ENCODE measurements at regions not wholly inside any gene's neighbourhood (a gene's known extent, or its start where the extent isn't known, plus 50 kb on each side); places are given as distances from the start of the nearest gene placed in this dataset.
"Not testable (repeated sequence)": the region's sequence is repeated elsewhere in the genome, so short reads cannot be mapped to it uniquely, and the experiment has no call there.

DNA sequence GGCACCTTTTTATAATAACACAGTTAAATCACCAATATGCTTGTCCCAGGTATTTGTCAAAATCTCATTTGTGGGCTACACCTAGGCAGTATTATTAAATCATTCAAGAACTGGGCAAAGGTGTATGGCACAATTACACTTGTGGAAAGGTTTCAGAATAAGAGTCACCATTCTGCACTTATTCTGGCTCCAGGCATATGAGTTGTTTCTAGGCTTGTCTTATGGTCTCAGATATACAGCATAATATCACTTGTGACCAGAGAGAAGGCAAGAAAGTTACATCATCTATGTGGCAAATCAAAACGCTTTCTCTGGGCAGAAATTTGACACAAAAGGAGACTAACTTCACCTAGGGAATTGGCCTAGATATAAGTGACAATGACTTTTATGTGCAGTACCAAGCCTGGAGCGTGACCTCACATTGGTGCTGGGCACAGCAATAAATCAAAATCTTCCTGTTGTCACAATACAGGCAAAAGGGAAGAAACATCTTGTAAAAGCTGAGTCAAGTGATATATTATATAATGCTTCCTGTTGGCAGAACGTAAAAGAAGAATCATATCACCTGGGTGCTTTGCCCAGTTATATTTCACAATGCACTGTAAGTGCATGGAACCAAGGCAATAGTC is 959.9 kb upstream of the AMELY start:
- Mint-ChIP-seq H3K36me3 (no peaks in the 10 kb centered on the region), H3K27me3 (no peaks in the 10 kb centered on the region), H3K4me3 (no peak overlapping the region), H3K4me1 (no peaks in the 10 kb centered on the region), H3K27ac (no peak overlapping the region), H3K9me3 (no peaks in the 10 kb centered on the region)

DNA sequence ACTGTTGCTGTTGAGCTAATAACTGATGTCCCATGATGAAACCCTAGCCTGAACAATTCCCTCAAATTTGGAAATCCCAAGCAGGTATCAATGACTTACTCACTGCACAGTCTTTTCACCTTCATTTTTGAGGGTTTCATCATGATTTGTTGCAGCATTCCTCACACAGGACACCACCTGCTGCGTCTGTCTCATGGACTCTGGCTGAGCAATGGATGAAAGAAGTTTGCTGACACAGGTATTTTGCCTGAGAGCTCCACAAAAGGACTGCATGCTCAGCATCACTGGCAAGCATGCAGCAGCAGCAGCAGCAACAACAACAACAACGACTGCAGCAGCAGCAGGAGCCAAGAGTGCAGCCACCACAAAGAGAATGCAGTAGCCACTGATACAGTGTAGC is 955.4 kb upstream of the AMELY start:
- no peaks in the 10 kb centered on the region for H3K9me3 Mint-ChIP-seq
- no peak overlapping the region for H3K4me3 Mint-ChIP-seq
- H3K27ac Mint-ChIP-seq: no peak overlapping the region
- no peaks in the 10 kb centered on the region for H3K27me3 Mint-ChIP-seq
- H3K36me3 Mint-ChIP-seq: no peaks in the 10 kb centered on the region
- no peaks in the 10 kb centered on the region for H3K4me1 Mint-ChIP-seq

DNA sequence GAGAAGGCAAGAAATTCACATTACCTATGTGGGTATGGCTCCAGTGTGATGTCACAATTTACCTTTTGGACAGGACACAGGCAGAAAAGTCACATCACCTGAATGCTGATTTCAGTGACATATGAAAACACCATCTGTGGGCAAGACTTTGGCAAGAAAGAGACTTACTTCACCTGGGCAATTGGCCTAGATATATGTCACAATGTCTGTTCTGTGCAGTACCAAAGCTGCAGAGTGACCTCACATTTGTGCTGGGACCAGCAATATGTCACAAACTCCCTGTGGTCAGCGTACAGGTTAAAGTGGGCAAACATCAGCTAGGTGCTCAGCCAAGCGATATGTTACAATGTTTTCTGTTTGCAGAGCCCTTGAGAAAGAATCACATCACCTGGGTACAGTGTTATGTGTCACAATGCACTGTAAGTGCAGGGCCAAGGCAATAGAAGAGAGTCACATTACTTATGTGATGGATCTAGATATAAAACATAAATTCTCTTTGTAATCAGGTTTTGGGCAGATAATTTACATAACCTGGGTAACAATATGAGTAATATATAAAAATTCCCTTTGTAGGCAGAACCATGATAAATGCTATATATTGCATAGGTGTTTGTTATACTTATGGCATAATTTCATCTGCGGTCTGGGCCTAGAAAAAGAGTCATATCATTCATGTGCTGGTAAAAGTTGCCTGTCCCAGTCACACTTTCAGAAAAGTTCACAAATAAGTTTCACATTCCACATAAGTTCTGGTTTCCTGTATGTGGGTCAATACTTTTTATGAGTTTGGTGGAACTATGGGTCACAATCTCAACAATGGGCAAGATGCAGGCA is 949.4 kb upstream of the AMELY start:
- H3K27me3 Mint-ChIP-seq: no peaks in the 10 kb centered on the region

DNA sequence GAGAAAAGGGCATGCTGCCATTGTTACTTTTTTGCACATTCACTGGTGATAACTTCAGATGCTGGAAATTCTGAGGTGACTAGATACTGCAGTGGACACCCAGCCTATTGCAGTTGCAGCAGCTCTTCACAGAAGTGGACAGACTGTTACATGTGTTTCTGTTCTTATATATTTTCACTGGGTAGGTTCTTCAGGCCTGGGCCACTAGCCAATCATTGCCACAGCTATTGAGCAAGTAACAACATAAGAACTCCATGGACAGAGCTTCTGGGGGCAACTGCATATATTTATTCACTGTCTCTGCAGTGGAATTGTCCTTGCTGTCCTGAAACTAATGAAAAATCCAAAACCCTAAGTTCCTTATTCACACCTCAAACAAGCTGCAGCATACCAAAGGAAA is 938.6 kb upstream of the AMELY start:
- Mint-ChIP-seq H3K27me3 (no peaks in the 10 kb centered on the region), H3K27ac (no peak overlapping the region), H3K4me3 (no peak overlapping the region), H3K36me3 (no peaks in the 10 kb centered on the region), H3K9me3 (no peaks in the 10 kb centered on the region), H3K4me1 (no peaks in the 10 kb centered on the region)

More for the DNA sequence above, 949.4 kb upstream of the AMELY start:
- Mint-ChIP-seq H3K4me3 (no peak overlapping the region), H3K36me3 (no peaks in the 10 kb centered on the region), H3K4me1 (no peaks in the 10 kb centered on the region), H3K9me3 (no peaks in the 10 kb centered on the region), H3K27ac (no peak overlapping the region)

DNA sequence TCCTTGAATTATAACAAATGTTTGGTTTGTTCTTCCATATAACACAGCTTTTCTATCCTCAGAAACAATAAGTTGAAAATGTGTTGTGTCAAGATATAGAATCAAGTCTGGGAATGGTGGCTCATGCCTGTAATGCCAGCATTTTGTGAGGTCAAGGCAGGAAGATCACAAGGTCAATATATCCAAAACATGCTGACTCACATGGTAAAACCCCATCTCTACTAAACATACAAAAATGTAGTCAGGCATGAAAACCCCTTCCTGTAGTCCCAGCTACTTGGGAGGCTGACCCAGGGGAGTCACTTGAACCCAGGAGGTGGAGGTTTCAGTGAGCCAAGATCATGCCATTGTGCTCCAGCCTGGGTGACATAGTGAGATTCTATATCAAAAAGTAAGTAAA is 934.2 kb upstream of the AMELY start:
- H3K9me3 Mint-ChIP-seq: no peaks in the 10 kb centered on the region
- no peaks in the 10 kb centered on the region for H3K4me1 Mint-ChIP-seq
- H3K27ac Mint-ChIP-seq: no peak overlapping the region
- no peak overlapping the region for H3K4me3 Mint-ChIP-seq
- no peaks in the 10 kb centered on the region for H3K36me3 Mint-ChIP-seq
- peaks cover 5% of the 10 kb centered on the region for H3K27me3 Mint-ChIP-seq

GRCh38 chrY:7837046-7837445 is 925.5 kb upstream of the AMELY start:
- Mint-ChIP-seq H3K36me3 (no peaks in the 10 kb centered on the region), H3K4me1 (no peaks in the 10 kb centered on the region), H3K4me3 (no peak overlapping the region), H3K9me3 (no peaks in the 10 kb centered on the region), H3K27ac (no peak overlapping the region), H3K27me3 (peaks cover 3% of the 10 kb centered on the region)

- Mint-ChIP-seq H3K4me1 (no peaks in the 10 kb centered on the region), H3K27ac (no peak overlapping the region), H3K27me3 (peaks cover 1% of the 10 kb centered on the region), H3K9me3 (no peaks in the 10 kb centered on the region), H3K36me3 (no peaks in the 10 kb centered on the region), H3K4me3 (no peak overlapping the region)
Measured at GRCh38 chrY:7836366-7836765, 924.8 kb upstream of the AMELY start.

- Mint-ChIP-seq H3K9me3 (no peaks in the 10 kb centered on the region), H3K27ac (no peak overlapping the region), H3K36me3 (no peaks in the 10 kb centered on the region), H3K27me3 (peaks cover 1% of the 10 kb centered on the region), H3K4me3 (no peak overlapping the region), H3K4me1 (no peaks in the 10 kb centered on the region)
Measured at GRCh38 chrY:7835416-7835815, 923.9 kb upstream of the AMELY start.

DNA sequence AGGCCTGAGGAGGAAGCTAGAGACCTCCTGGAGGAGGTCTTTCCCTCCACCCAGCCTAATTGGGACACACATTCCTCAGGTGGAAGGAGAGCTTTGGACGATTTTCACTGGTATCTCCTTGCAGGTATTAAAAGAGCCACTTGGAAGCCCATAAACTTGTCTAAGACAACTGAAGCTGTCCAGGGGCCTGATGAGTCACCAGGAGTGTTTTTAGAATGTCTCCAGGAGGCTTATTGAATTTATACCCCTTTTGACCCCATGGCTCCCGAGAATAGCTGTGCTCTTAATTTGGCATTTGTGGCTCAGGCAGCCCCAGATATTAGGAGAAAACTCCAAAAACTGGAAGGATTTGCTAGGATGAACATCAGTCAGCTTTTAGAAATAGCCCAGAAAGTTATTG is 922.7 kb upstream of the AMELY start:
- Mint-ChIP-seq H3K27ac (no peak overlapping the region), H3K4me3 (no peak overlapping the region), H3K4me1 (no peaks in the 10 kb centered on the region), H3K27me3 (peaks cover 1% of the 10 kb centered on the region), H3K9me3 (no peaks in the 10 kb centered on the region), H3K36me3 (no peaks in the 10 kb centered on the region)

GRCh38 chrY:7830881-7831280 is 919.3 kb upstream of the AMELY start:
- H3K4me1 Mint-ChIP-seq, H3K36me3 Mint-ChIP-seq, H3K27me3 Mint-ChIP-seq, H3K27ac Mint-ChIP-seq, H3K4me3 Mint-ChIP-seq, H3K9me3 Mint-ChIP-seq: not testable (repeated sequence)

DNA sequence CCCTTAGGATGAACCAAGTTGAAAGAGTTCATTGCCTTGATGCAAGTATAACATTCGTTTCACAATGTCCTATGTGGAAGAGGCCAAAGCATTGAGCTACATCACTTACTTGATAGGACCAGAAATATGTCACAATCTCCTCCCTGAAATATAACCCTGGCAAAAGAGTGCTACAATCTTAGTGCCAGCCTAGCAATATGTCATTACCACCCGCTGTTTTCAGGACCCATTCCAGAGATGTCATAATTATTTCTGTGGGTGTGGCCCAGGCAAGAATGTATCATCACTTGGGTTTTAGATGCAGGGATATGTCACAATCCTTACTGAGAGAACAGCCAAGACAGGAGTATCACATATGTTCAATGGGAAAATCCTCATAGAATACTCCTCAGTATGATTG is 915.0 kb upstream of the AMELY start:
- Mint-ChIP-seq H3K27me3 (no peaks in the 10 kb centered on the region), H3K4me3 (no peak overlapping the region), H3K27ac (no peak overlapping the region), H3K36me3 (no peaks in the 10 kb centered on the region), H3K9me3 (no peaks in the 10 kb centered on the region), H3K4me1 (no peaks in the 10 kb centered on the region)

GRCh38 chrY:7825874-7826273 is 914.3 kb upstream of the AMELY start:
- Mint-ChIP-seq H3K27ac (no peak overlapping the region), H3K27me3 (no peaks in the 10 kb centered on the region), H3K4me1 (no peaks in the 10 kb centered on the region), H3K4me3 (no peak overlapping the region), H3K36me3 (no peaks in the 10 kb centered on the region), H3K9me3 (no peaks in the 10 kb centered on the region)

GRCh38 chrY:7821295-7822035 is 909.9 kb upstream of the AMELY start:
- no peaks in the 10 kb centered on the region for H3K27me3 Mint-ChIP-seq
- no peak overlapping the region for H3K27ac Mint-ChIP-seq
- no peaks in the 10 kb centered on the region for H3K36me3 Mint-ChIP-seq
- H3K9me3 Mint-ChIP-seq: no peaks in the 10 kb centered on the region
- no peaks in the 10 kb centered on the region for H3K4me1 Mint-ChIP-seq
- H3K4me3 Mint-ChIP-seq: no peak overlapping the region

DNA sequence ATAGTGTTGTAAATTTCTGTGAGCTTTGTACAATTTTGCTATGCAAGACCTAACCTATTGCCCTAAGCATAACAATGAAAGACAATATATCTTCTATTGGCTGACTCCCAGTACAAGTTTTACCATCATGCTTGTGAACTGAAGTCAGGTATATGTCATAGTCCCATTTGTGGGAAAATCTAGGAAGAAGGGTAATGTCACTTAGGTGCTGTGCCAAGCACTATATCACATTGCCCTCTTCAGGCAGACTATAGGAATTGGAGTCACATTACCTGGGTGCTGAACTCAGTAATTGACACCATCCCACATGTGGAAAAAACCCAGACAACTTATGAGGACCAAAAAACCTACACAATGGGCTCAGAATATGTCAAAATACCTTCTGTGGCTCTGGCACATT is 907.4 kb upstream of the AMELY start:
- H3K4me1 Mint-ChIP-seq: no peaks in the 10 kb centered on the region
- H3K4me3 Mint-ChIP-seq: no peak overlapping the region
- H3K27me3 Mint-ChIP-seq: no peaks in the 10 kb centered on the region
- H3K36me3 Mint-ChIP-seq: no peaks in the 10 kb centered on the region
- H3K9me3 Mint-ChIP-seq: no peaks in the 10 kb centered on the region
- H3K27ac Mint-ChIP-seq: no peak overlapping the region

- Mint-ChIP-seq H3K4me3 (no peak overlapping the region), H3K27me3 (no peaks in the 10 kb centered on the region), H3K4me1 (no peaks in the 10 kb centered on the region), H3K27ac (no peak overlapping the region), H3K9me3 (no peaks in the 10 kb centered on the region), H3K36me3 (no peaks in the 10 kb centered on the region)
Measured at GRCh38 chrY:7816567-7816966, 905.0 kb upstream of the AMELY start.

DNA sequence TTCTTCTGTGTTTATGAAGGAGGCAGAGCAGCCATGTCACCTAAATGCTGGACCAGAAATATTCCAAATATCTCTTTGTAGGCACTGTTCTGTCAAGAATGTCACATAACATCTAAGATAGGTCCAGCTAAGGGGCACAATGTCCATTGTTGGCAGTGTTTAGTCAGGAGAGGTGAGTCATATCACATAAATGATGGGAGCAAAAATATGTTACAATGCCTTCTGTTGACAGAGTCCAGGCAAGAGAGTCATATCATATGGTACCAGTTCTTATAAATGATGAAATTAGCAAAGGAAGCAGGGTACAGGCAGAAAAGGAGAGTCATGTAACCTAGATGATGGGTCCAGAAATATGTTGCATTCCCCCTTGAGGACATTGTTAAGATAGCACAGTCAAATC is 904.4 kb upstream of the AMELY start:
- no peaks in the 10 kb centered on the region for H3K9me3 Mint-ChIP-seq
- no peak overlapping the region for H3K4me3 Mint-ChIP-seq
- no peaks in the 10 kb centered on the region for H3K36me3 Mint-ChIP-seq
- H3K4me1 Mint-ChIP-seq: no peaks in the 10 kb centered on the region
- H3K27me3 Mint-ChIP-seq: no peaks in the 10 kb centered on the region
- no peak overlapping the region for H3K27ac Mint-ChIP-seq
